Breast epithelium (tissue), 3 donors: ENCODE measurements at regions not wholly inside any gene's neighbourhood (a gene's known extent, or its start where the extent isn't known, plus 50 kb on each side); places are given as distances from the start of the nearest gene placed in this dataset.

Experiments
- CTCF ChIP-seq, 3 donors: fragments of 450-650 bp; IDR thresholded peaks; one replicate each; pipeline ENCODE4 v1.5.1; 2016 to 2017; ENCODE audit warnings: antibody characterized with exemption in 3 of 3, mild to moderate bottlenecking in 3 of 3, moderate library complexity in 3 of 3
- POLR2A ChIP-seq: fragments of 450-650 bp; IDR thresholded peaks from one replicate; pipeline ENCODE4 v1.6.1; 2016; ENCODE audit warnings: antibody characterized with exemption, mild to moderate bottlenecking, moderate library complexity

GRCh38 chr9:16246785-16247184, 623.7 kb downstream of the BNC2 start:
- TF ChIP-seq CTCF (IDR thresholded peaks at IDR 0.05) (no peak), POLR2A (no peak)
